ENCODE measurements at regions not wholly inside any gene's neighbourhood (a gene's known extent, or its start where the extent isn't known, plus 50 kb on each side); places are given as distances from the start of the nearest gene placed in this dataset.
A peak's percentile ranks its signal among the peaks of the same experiment; 100 is the strongest.

GRCh38 chr5:173825215-173825865, 62.8 kb upstream of the CPEB4 start:
- ATAC-seq (peak; percentile 10; the same call in 2 of the 3 replicates), DNase-seq (ENCODE audit: extremely low read depth in 1 of 4, low spot score in 3 of 4) (peak in 1 of 4 experiments; percentile 42), FAIRE-seq (no peak)
- H3K27me3 ChIP-seq (ENCODE audit: control insufficient read depth in 2 of 2, insufficient read depth in 2 of 2, low read length in 2 of 2) = no peaks in the 10 kb centered on the region
- no peak overlapping the region for H3K4me3 ChIP-seq
- no peak overlapping the region; a peak in 1 of 4 replicates for H3K9ac ChIP-seq (ENCODE audit: insufficient read depth in 1 of 2, low read depth in 2 of 2, low read length in 2 of 2)
- H3K36me3 ChIP-seq (ENCODE audit: control insufficient read depth, insufficient read depth, low read length) = no peaks in the 10 kb centered on the region
- POLR2A ChIA-PET = interaction anchor here (0.8 to 2.1 kb wide), 3 partner anchors 10 to 14 kb away, joined by 3 to 6 read pairs (median 5); no protein-coding TSS in a partner anchor
- intact Hi-C loops (cut with micrococcal nuclease) (no loop called here), in situ Hi-C loops (cut with MboI) (no loop called here)
- CTCF ChIA-PET (ENCODE audit: low intra/inter-chr PET ratio) = no interaction called here
- no peak overlapping the region for H2AFZ ChIP-seq (ENCODE audit: low read depth, low read length)
- no peaks in the 10 kb centered on the region for H4K20me1 ChIP-seq (replicated peaks; ENCODE audit: control insufficient read depth, insufficient read depth, low read length)
- H3K9me3 ChIP-seq (replicated peaks; ENCODE audit: control insufficient read depth, insufficient read depth, low read depth, low read length) = no peaks in the 10 kb centered on the region
- H3K4me2 ChIP-seq (ENCODE audit: insufficient read depth, low read length) = no peak overlapping the region
- no peaks in the 10 kb centered on the region for H3K79me2 ChIP-seq (ENCODE audit: control insufficient read depth, insufficient read depth, low read length)
- no TSS peak for BruUV-seq (replicated peaks)
- no peak overlapping the region for H3K27ac ChIP-seq (ENCODE audit: extremely low read depth, low read depth, low read length)
- H3K9me1 ChIP-seq (ENCODE audit: control insufficient read depth, insufficient read depth, low read length) = no peaks in the 10 kb centered on the region
- peaks cover 17 to 50% of the 10 kb centered on the region in 2 experiments for H3K4me1 ChIP-seq (replicated peaks in 1 of 2; ENCODE audit: control insufficient read depth in 2 of 2, insufficient read depth in 2 of 2, low read length in 2 of 2)
- 46% methylated on average over 13 of the region's 13 CpGs for WGBS (ENCODE audit: insufficient coverage, low coverage, missing lambda C conversion rate)
- TF ChIP-seq VEZF1 (CRISPR knock-in tag; IDR thresholded peaks at IDR 0.05) = peak; percentile 18; the same call in 1 of the 2 replicates
- no peak for TF ChIP-seq NONO (IDR thresholded peaks at IDR 0.05; ENCODE audit: low read depth in 2 of 2, low read length in 1 of 2)
- TF ChIP-seq JUNB (CRISPR knock-in tag; conservative IDR thresholded peaks at IDR 0.05) = no peak
- TF ChIP-seq BRF2 (IDR thresholded peaks at IDR 0.05; ENCODE audit: borderline replicate concordance, insufficient read depth, insufficient read length) = no peak
- peak; percentile 9 for TF ChIP-seq NEUROD1 (IDR thresholded peaks at IDR 0.05; ENCODE audit: borderline replicate concordance, low read depth, low read length, partially characterized antibody)
- no peak for TF ChIP-seq POU5F1 (IDR thresholded peaks at IDR 0.05; ENCODE audit: borderline replicate concordance, low read depth, low read length, partially characterized antibody)
- TF ChIP-seq NRF1 (conservative IDR thresholded peaks at IDR 0.05 in 1 of 2, IDR thresholded peaks at IDR 0.05 in 1 of 2) = 0 out of 4 replicates have a peak, but pooled peaks of 1 of the 2 experiments have one; percentile 18
- peak; percentile 23; the same call in 1 of the 2 replicates for TF ChIP-seq TFAP4 (CRISPR knock-in tag; IDR thresholded peaks at IDR 0.05; ENCODE audit: borderline replicate concordance)
- 0 out of 4 replicates have a peak, but pooled peaks of 1 of the 2 experiments have one; percentile 22 for TF ChIP-seq RCOR1 (IDR thresholded peaks at IDR 0.05; ENCODE audit: borderline replicate concordance in 1 of 2, low read depth in 2 of 2, low read length in 2 of 2)
- peak; percentile 40; the same call in 1 of the 2 replicates for TF ChIP-seq CTBP1 (IDR thresholded peaks at IDR 0.05; ENCODE audit: borderline replicate concordance)
- no peak for TF ChIP-seq ZNF133 (CRISPR knock-in tag; IDR thresholded peaks at IDR 0.05)
- TF ChIP-seq CBFA2T3 (IDR thresholded peaks at IDR 0.05) = peak; percentile 13; the same call in 1 of the 2 replicates
- peak; percentile 63 for TF ChIP-seq GATA2 (CRISPR knock-in tag; IDR thresholded peaks at IDR 0.05)
- TF ChIP-seq TCF7L2 (IDR thresholded peaks at IDR 0.05; ENCODE audit: low read depth, low read length) = no peak
- peak; percentile 74 for TF ChIP-seq BHLHE40 (IDR thresholded peaks at IDR 0.05; ENCODE audit: low read length)
- TF ChIP-seq ZNF354B (CRISPR knock-in tag; IDR thresholded peaks at IDR 0.05) = no peak
- no peak for TF ChIP-seq ZFP1 (CRISPR knock-in tag; IDR thresholded peaks at IDR 0.05)
- TF ChIP-seq EGR1 (conservative IDR thresholded peaks at IDR 0.05) = peak; percentile 19; the same call in 1 of the 2 replicates

All from K562 (cell line).